Skeletal muscle tissue (tissue), 3 donors: ENCODE measurements at regions not wholly inside any gene's neighbourhood (a gene's known extent, or its start where the extent isn't known, plus 50 kb on each side); places are given as distances from the start of the nearest gene placed in this dataset.
"Not testable (repeated sequence)": the region's sequence is repeated elsewhere in the genome, so short reads cannot be mapped to it uniquely, and the experiment has no call there.

ENCODE experiments used
- H3K27ac ChIP-seq: one replicate; pipeline ENCODE4 v1.7.0; 2013; ENCODE audit warnings: mild to moderate bottlenecking, low read depth, low read length, inconsistent platforms
- H3K27me3 ChIP-seq, 3 donors: one replicate each; pipeline ENCODE4 v1.7.0; 2013; ENCODE audit warnings: low read length in 3 of 3; ENCODE audit not compliant: control insufficient read depth in 3 of 3, insufficient read depth in 3 of 3
- H3K36me3 ChIP-seq, 3 donors: one replicate each; pipeline ENCODE4 v1.7.0; 2013; ENCODE audit warnings: low read length in 3 of 3; ENCODE audit not compliant: control insufficient read depth in 3 of 3, insufficient read depth in 3 of 3
- H3K4me1 ChIP-seq, 3 donors: one replicate each; pipeline ENCODE4 v1.7.0; 2013; ENCODE audit warnings: low read length in 3 of 3, mild to moderate bottlenecking in 3 of 3; ENCODE audit not compliant: control insufficient read depth in 3 of 3, insufficient read depth in 3 of 3
- H3K4me3 ChIP-seq, 3 donors: one replicate each; pipeline ENCODE4 v1.7.0; 2013; ENCODE audit warnings: low read length in 3 of 3
- H3K9ac ChIP-seq, 3 donors: one replicate each; pipeline ENCODE4 v1.7.0; 2013; ENCODE audit warnings: low read length in 3 of 3, mild to moderate bottlenecking in 3 of 3, moderate library complexity in 2 of 3, low read depth in 1 of 3
- H3K9me3 ChIP-seq, 3 donors: one replicate each; pipeline ENCODE4 v1.7.0; 2013; ENCODE audit warnings: low read length in 3 of 3; ENCODE audit not compliant: control insufficient read depth in 3 of 3
- donor health status: Osteomylitis.

- Histone ChIP-seq H3K4me3 (no peak overlapping the region), H3K9ac (no peak overlapping the region), H3K9me3 (peaks cover 0 to 3% (median 2%) of the 10 kb centered on the region in 3 donors), H3K36me3 (no peaks in the 10 kb centered on the region), H3K27ac (no peak overlapping the region), H3K27me3 (no peaks in the 10 kb centered on the region), H3K4me1 (no peaks in the 10 kb centered on the region)
Observed at GRCh38 chr20:52056203-52057062, 135.1 kb downstream of the ZFP64 start.

DNA sequence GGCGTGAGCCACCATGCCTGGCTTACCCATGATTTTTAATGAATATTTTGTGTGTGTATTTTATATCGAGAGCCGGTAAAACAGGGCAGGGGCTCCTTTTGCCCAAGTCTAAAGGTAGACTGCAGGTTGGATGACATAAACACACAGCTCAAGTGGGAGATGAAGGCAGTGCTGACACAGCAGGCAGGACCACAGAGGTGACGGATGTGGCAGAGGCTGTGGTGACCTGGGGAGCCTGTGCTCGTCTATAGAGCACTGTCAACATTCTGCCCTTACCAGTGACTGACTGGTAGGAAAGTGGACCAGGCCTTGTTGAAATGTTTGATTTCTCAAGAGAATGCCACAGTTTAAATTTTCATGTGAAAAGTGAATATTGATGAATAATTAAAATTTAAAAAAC lies 137.5 kb downstream of the ZFP64 start:
- Histone ChIP-seq H3K36me3 (no peaks in the 10 kb centered on the region), H3K9ac (no peak overlapping the region), H3K9me3 (peaks cover 0 to 3% (median 2%) of the 10 kb centered on the region in 3 donors), H3K27me3 (no peaks in the 10 kb centered on the region), H3K4me3 (no peak overlapping the region), H3K4me1 (no peaks in the 10 kb centered on the region), H3K27ac (no peak overlapping the region)

- H3K27me3 ChIP-seq, result peaks cover 0 to 5% (median 0%) of the 10 kb centered on the region in 3 donors
- H3K9me3 ChIP-seq, result no peaks in the 10 kb centered on the region
- no peak overlapping the region for H3K9ac ChIP-seq
- H3K27ac ChIP-seq, result no peak overlapping the region
- H3K4me3 ChIP-seq, result no peak overlapping the region
- no peaks in the 10 kb centered on the region for H3K4me1 ChIP-seq
- no peaks in the 10 kb centered on the region for H3K36me3 ChIP-seq
Observed at GRCh38 chr20:52049001-52049731, 142.4 kb downstream of the ZFP64 start.

GRCh38 chr20:52047811-52048764 lies 143.5 kb downstream of the ZFP64 start:
- Histone ChIP-seq H3K27me3 (peaks cover 0 to 5% (median 0%) of the 10 kb centered on the region in 3 donors), H3K4me1 (no peaks in the 10 kb centered on the region), H3K36me3 (no peaks in the 10 kb centered on the region), H3K9ac (no peak overlapping the region), H3K27ac (no peak overlapping the region), H3K9me3 (no peaks in the 10 kb centered on the region), H3K4me3 (no peak overlapping the region)

DNA sequence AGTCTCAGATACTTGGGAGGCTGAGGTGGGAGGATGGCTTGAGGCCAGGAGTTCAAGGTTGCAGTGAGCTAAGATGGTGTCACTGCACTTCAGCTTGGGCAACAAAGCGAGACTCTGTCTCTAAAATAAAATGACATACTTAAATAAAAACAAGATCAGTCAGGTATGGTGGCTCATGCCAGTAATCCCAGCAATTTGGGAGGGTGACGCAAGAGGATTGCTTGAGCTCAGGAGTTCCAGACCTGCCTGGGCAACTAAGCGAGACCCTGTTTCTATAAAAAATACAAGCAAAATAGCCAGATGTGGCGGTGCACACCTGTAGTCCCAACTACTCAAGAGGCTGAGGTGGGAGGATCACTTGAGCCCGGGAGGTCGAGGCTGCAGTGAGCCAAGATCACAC lies 149.6 kb downstream of the ZFP64 start:
- Histone ChIP-seq H3K9ac (no peak overlapping the region), H3K4me1 (no peaks in the 10 kb centered on the region), H3K27ac (no peak overlapping the region), H3K4me3 (no peak overlapping the region), H3K27me3 (peaks cover 0 to under 1% (median 0%) of the 10 kb centered on the region in 3 donors), H3K36me3 (no peaks in the 10 kb centered on the region), H3K9me3 (no peaks in the 10 kb centered on the region)

DNA sequence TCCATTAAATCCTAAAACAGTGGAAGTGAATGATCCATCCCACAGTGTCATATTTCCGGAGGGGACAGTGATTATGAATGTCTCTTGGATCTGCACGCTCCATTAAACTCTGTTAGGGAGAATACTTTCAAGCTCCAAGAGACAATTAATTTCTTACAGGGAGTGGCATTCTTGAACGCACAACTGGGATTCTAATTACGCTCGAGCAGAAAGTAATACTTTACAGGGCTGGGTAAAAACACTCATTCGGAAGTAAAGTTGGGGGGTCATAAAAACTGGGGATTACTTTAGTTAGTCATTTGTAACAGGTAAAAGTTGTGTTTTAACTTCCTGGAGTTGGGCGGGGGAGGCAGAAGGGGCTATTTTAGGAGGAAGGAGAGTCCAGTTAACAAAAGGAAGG lies 151.8 kb downstream of the ZFP64 start:
- no peak overlapping the region for H3K9ac ChIP-seq
- H3K4me1 ChIP-seq, result no peaks in the 10 kb centered on the region
- no peaks in the 10 kb centered on the region for H3K27me3 ChIP-seq
- no peak overlapping the region for H3K27ac ChIP-seq
- H3K36me3 ChIP-seq, result no peaks in the 10 kb centered on the region
- H3K4me3 ChIP-seq, result no peak overlapping the region
- H3K9me3 ChIP-seq, result no peaks in the 10 kb centered on the region

DNA sequence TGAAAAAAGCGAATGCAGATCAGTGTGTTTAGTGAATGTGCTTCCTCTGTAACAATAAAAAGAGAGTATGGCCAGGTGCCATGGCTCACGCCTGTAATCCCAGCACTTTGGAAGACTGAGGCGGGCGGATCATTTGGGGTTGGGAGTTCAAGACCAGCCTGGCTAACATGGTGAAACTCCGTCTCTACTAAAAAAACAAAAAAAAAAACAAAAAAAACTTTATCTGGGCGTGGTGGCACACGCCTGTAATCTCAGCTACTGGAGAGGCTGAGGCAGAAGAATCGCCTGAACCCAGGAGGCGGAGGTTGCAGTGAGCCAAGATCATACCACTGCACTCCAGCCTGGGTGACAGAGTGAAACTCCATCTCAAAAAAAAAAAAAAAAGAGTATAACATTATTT lies 152.9 kb downstream of the ZFP64 start:
- H3K9me3 ChIP-seq, H3K4me1 ChIP-seq, H3K27me3 ChIP-seq, H3K27ac ChIP-seq, H3K36me3 ChIP-seq, H3K4me3 ChIP-seq, H3K9ac ChIP-seq: not testable (repeated sequence)

- Histone ChIP-seq H3K36me3 (no peaks in the 10 kb centered on the region), H3K4me1 (no peaks in the 10 kb centered on the region), H3K27ac (no peak overlapping the region), H3K9me3 (no peaks in the 10 kb centered on the region), H3K27me3 (no peaks in the 10 kb centered on the region), H3K9ac (no peak overlapping the region), H3K4me3 (no peak overlapping the region)
Observed at GRCh38 chr20:52037370-52037769, 154.2 kb downstream of the ZFP64 start.

- Histone ChIP-seq H3K4me1 (no peaks in the 10 kb centered on the region), H3K27ac (no peak overlapping the region), H3K36me3 (no peaks in the 10 kb centered on the region), H3K27me3 (no peaks in the 10 kb centered on the region), H3K9ac (no peak overlapping the region), H3K4me3 (no peak overlapping the region), H3K9me3 (no peaks in the 10 kb centered on the region)
Observed at GRCh38 chr20:52035977-52036376, 155.6 kb downstream of the ZFP64 start.
